HEK293 (cell line): ENCODE measurements at regions not wholly inside any gene's neighbourhood (a gene's known extent, or its start where the extent isn't known, plus 50 kb on each side); places are given as distances from the start of the nearest gene placed in this dataset.

Experiments
- CTCF ChIP-seq: fragments of 450-650 bp; formaldehyde crosslinking; IDR thresholded peaks from 2 replicates; pipeline ENCODE4 v1.5.1; 2016; ENCODE audit warnings: missing biosample characterization, missing genetic modification characterization
- ZFHX2 ChIP-seq: fragments of 450-650 bp; formaldehyde crosslinking; conservative IDR thresholded peaks from 2 replicates; pipeline ENCODE4 v1.5.1; 2016; ENCODE audit warnings: missing biosample characterization, missing genetic modification characterization
- ZNF302 ChIP-seq: fragments of 450-650 bp; formaldehyde crosslinking; IDR thresholded peaks from 2 replicates; pipeline ENCODE4 v1.5.1; 2016; ENCODE audit warnings: missing biosample characterization, missing genetic modification characterization, low read depth

- TF ChIP-seq ZFHX2 (tag by site-specific recombination) (no peak), CTCF (tag by site-specific recombination) (no peak), ZNF302 (tag by site-specific recombination) (no peak)
Observed at GRCh38 chr1:185406006-185406690, 89.1 kb upstream of the IVNS1ABP start.
